HL-60 (cell line): ENCODE measurements at regions not wholly inside any gene's neighbourhood (a gene's known extent, or its start where the extent isn't known, plus 50 kb on each side); places are given as distances from the start of the nearest gene placed in this dataset.

Experiments used
- CTCF ChIP-seq: IDR thresholded peaks from one replicate; pipeline ENCODE4 v1.5.1; 2011; ENCODE audit warnings: low read length, control low read depth, inconsistent platforms; ENCODE audit not compliant: insufficient read depth
- POLR2AphosphoS5 ChIP-seq: IDR thresholded peaks from 2 replicates; pipeline ENCODE4 v1.6.1; 2012; ENCODE audit warnings: low read depth

- TF ChIP-seq CTCF (no peak), POLR2AphosphoS5 (no peak)
Measured at GRCh38 chr7:68217426-68217825, 1220.8 kb downstream of the TYW1 start.
